H54 (cell line): ENCODE measurements at regions not wholly inside any gene's neighbourhood (a gene's known extent, or its start where the extent isn't known, plus 50 kb on each side); places are given as distances from the start of the nearest gene placed in this dataset.

ENCODE experiments used
- DNase-seq: peaks from one replicate; pipeline ENCODE4 v3.0.0; 2011; ENCODE audit warnings: low spot score, mixed read lengths; ENCODE audit not compliant: insufficient read length
- FAIRE-seq: peaks from 3 replicates; lab custom pipeline; 2011; peaks lifted over from hg19 to GRCh38; lab: Jason Lieb, UNC
- POLR2A ChIP-seq: IDR thresholded peaks from 2 replicates; pipeline ENCODE4 v1.6.1; 2011; ENCODE audit warnings: low read depth, mild to moderate bottlenecking, low read length

GRCh38 chr3:177569193-177569592 is 371.9 kb upstream of the TBL1XR1 start:
- no peak for FAIRE-seq
- DNase-seq = no peak
- TF ChIP-seq POLR2A = no peak

GRCh38 chr3:177569875-177570657 is 372.8 kb upstream of the TBL1XR1 start:
- TF ChIP-seq POLR2A = no peak
- FAIRE-seq (no peak), DNase-seq (no peak)

- FAIRE-seq = no peak
- DNase-seq = no peak
- no peak for TF ChIP-seq POLR2A
These were observed 374.1 kb upstream of the TBL1XR1 start for GRCh38 chr3:177571271-177571943.

- DNase-seq (no peak), FAIRE-seq (no peak)
- TF ChIP-seq POLR2A = no peak
These were observed 374.6 kb upstream of the TBL1XR1 start for GRCh38 chr3:177571944-177572315.

GRCh38 chr3:177574222-177574856 is 377.1 kb upstream of the TBL1XR1 start:
- FAIRE-seq (no peak), DNase-seq (no peak)
- no peak for TF ChIP-seq POLR2A

- no peak for FAIRE-seq
- TF ChIP-seq POLR2A = no peak
- no peak for DNase-seq
These were observed 379.5 kb upstream of the TBL1XR1 start for GRCh38 chr3:177576746-177577145.

GRCh38 chr3:177578488-177578887 is 381.2 kb upstream of the TBL1XR1 start:
- no peak for FAIRE-seq
- DNase-seq = no peak
- TF ChIP-seq POLR2A = no peak

- no peak for TF ChIP-seq POLR2A
- DNase-seq (no peak), FAIRE-seq (no peak)
These were observed 382.1 kb upstream of the TBL1XR1 start for GRCh38 chr3:177579419-177579818.

- DNase-seq (no peak), FAIRE-seq (no peak)
- TF ChIP-seq POLR2A = no peak
These were observed 383.2 kb upstream of the TBL1XR1 start for GRCh38 chr3:177580437-177580836.

GRCh38 chr3:177585271-177585670 is 388.0 kb upstream of the TBL1XR1 start:
- FAIRE-seq (no peak), DNase-seq (no peak)
- TF ChIP-seq POLR2A = no peak

GRCh38 chr3:177589041-177589650 is 391.9 kb upstream of the TBL1XR1 start:
- FAIRE-seq = peak; percentile 23
- TF ChIP-seq POLR2A = no peak
- DNase-seq = no peak

- DNase-seq (peak; percentile 33), FAIRE-seq (peak; percentile 95)
- TF ChIP-seq POLR2A = no peak
These were observed 392.7 kb upstream of the TBL1XR1 start for GRCh38 chr3:177589911-177590381.

- no peak for DNase-seq
- TF ChIP-seq POLR2A = no peak
- FAIRE-seq = no peak
These were observed 393.5 kb upstream of the TBL1XR1 start for GRCh38 chr3:177590826-177591225.

GRCh38 chr3:177591379-177591778 is 394.1 kb upstream of the TBL1XR1 start:
- no peak for TF ChIP-seq POLR2A
- FAIRE-seq (no peak), DNase-seq (no peak)
